HAP-1 (cell line): ENCODE measurements at regions not wholly inside any gene's neighbourhood (a gene's known extent, or its start where the extent isn't known, plus 50 kb on each side); places are given as distances from the start of the nearest gene placed in this dataset.
"Not testable (repeated sequence)": the region's sequence is repeated elsewhere in the genome, so short reads cannot be mapped to it uniquely, and the experiment has no call there.

ENCODE experiments used
- DNase-seq, 2 experiments: peaks; one replicate each; pipeline ENCODE4 v3.0.0-alpha.2; 2016 to 2020; ENCODE audit warnings: low spot score in 2 of 2
- H3K27me3 ChIP-seq: fragments of 250-450 bp; sonication (Bioruptor Pico); 2 replicates; pipeline ENCODE4 v1.5.1; 2020; ENCODE audit warnings: low read depth, mild to moderate bottlenecking, moderate library complexity
- H3K36me3 ChIP-seq: fragments of 250-450 bp; sonication (Bioruptor Pico); replicated peaks from 2 replicates; pipeline ENCODE4 v1.5.1; 2020; ENCODE audit warnings: mild to moderate bottlenecking
- H3K4me1 ChIP-seq: fragments of 250-450 bp; sonication (Bioruptor Pico); 2 replicates; pipeline ENCODE4 v1.5.1; 2020; ENCODE audit warnings: mild to moderate bottlenecking
- H3K4me3 ChIP-seq: fragments of 250-450 bp; sonication (Bioruptor Pico); 2 replicates; pipeline ENCODE4 v1.5.1; 2020; ENCODE audit warnings: mild to moderate bottlenecking, moderate library complexity
- H3K9me3 ChIP-seq: fragments of 250-450 bp; sonication (Bioruptor Pico); 2 replicates; pipeline ENCODE4 v1.5.1; 2020; ENCODE audit warnings: mild to moderate bottlenecking, moderate library complexity
- in situ Hi-C: fragments of 300-500 bp; cut with MboI; formaldehyde crosslinking; loops from 3 replicates; pipeline ENCODE4 v1.14.3; 2020; ENCODE audit warnings: low sequenced_read_pairs, inconsistent platforms, mixed read lengths

GRCh38 chr1:38741341-38741740 lies 118.2 kb downstream of the RRAGC start:
- DNase-seq: no peak
- Histone ChIP-seq H3K36me3 (no peaks in the 10 kb centered on the region), H3K4me3 (no peak overlapping the region), H3K4me1 (no peaks in the 10 kb centered on the region), H3K9me3 (no peaks in the 10 kb centered on the region), H3K27me3 (no peaks in the 10 kb centered on the region)
- in situ Hi-C loops: no loop called here

GRCh38 chr1:38740487-38740886 lies 119.1 kb downstream of the RRAGC start:
- no peaks in the 10 kb centered on the region for H3K36me3 ChIP-seq
- H3K9me3 ChIP-seq: no peaks in the 10 kb centered on the region
- in situ Hi-C loops: no loop called here

GRCh38 chr1:38738207-38738606 lies 121.4 kb downstream of the RRAGC start:
- in situ Hi-C loops: no loop called here
- DNase-seq: no peak

More at GRCh38 chr1:38740487-38740886, 119.1 kb downstream of the RRAGC start:
- Histone ChIP-seq H3K4me3 (no peak overlapping the region), H3K4me1 (no peaks in the 10 kb centered on the region), H3K27me3 (no peaks in the 10 kb centered on the region)
- no peak for DNase-seq

GRCh38 chr1:38736399-38736798 lies 123.2 kb downstream of the RRAGC start:
- Histone ChIP-seq H3K4me3 (no peak overlapping the region), H3K9me3 (no peaks in the 10 kb centered on the region), H3K36me3 (no peaks in the 10 kb centered on the region), H3K27me3 (no peaks in the 10 kb centered on the region), H3K4me1 (peaks cover 20% of the 10 kb centered on the region)
- no peak for DNase-seq
- in situ Hi-C loops: no loop called here

More at GRCh38 chr1:38738207-38738606, 121.4 kb downstream of the RRAGC start:
- Histone ChIP-seq H3K9me3 (no peaks in the 10 kb centered on the region), H3K4me1 (peaks cover 5% of the 10 kb centered on the region; the same call in 1 of the 2 replicates), H3K27me3 (no peaks in the 10 kb centered on the region), H3K4me3 (no peak overlapping the region), H3K36me3 (no peaks in the 10 kb centered on the region)

- Histone ChIP-seq H3K27me3 (no peaks in the 10 kb centered on the region), H3K4me1 (peaks cover 22% of the 10 kb centered on the region), H3K9me3 (no peaks in the 10 kb centered on the region), H3K36me3 (no peaks in the 10 kb centered on the region), H3K4me3 (no peak overlapping the region)
- in situ Hi-C loops: no loop called here
- DNase-seq: no peak
These were observed 123.9 kb downstream of the RRAGC start for GRCh38 chr1:38735651-38736161.

GRCh38 chr1:38733761-38734160 lies 125.8 kb downstream of the RRAGC start:
- Histone ChIP-seq H3K27me3 (no peaks in the 10 kb centered on the region), H3K4me3 (no peak overlapping the region), H3K4me1 (peaks cover 26% of the 10 kb centered on the region), H3K9me3 (no peaks in the 10 kb centered on the region), H3K36me3 (no peaks in the 10 kb centered on the region)
- in situ Hi-C loops: no loop called here
- DNase-seq: no peak

GRCh38 chr1:38730511-38731397 lies 128.8 kb downstream of the RRAGC start:
- in situ Hi-C loops: no loop called here

GRCh38 chr1:38728585-38728908 lies 131.0 kb downstream of the RRAGC start:
- H3K4me1 ChIP-seq: peaks cover 42% of the 10 kb centered on the region
- H3K36me3 ChIP-seq: no peaks in the 10 kb centered on the region
- no peak overlapping the region for H3K4me3 ChIP-seq
- in situ Hi-C loops: no loop called here
- no peaks in the 10 kb centered on the region; the same call in 1 of the 2 replicates for H3K9me3 ChIP-seq
- DNase-seq: peak in 1 of 2 experiments; percentile 11
- no peaks in the 10 kb centered on the region for H3K27me3 ChIP-seq

More at GRCh38 chr1:38730511-38731397, 128.8 kb downstream of the RRAGC start:
- H3K4me3 ChIP-seq: no peak overlapping the region
- H3K4me1 ChIP-seq: peaks cover 44% of the 10 kb centered on the region
- no peaks in the 10 kb centered on the region; the same call in 1 of the 2 replicates for H3K9me3 ChIP-seq
- no peaks in the 10 kb centered on the region for H3K27me3 ChIP-seq
- DNase-seq: no peak
- no peaks in the 10 kb centered on the region for H3K36me3 ChIP-seq

- H3K9me3 ChIP-seq: no peaks in the 10 kb centered on the region; the same call in 1 of the 2 replicates
- H3K4me1 ChIP-seq: peaks cover 36% of the 10 kb centered on the region
- H3K27me3 ChIP-seq: no peaks in the 10 kb centered on the region
- in situ Hi-C loops: no loop called here
- no peaks in the 10 kb centered on the region for H3K36me3 ChIP-seq
- DNase-seq: peak; percentile 80 to 99
- no peak overlapping the region for H3K4me3 ChIP-seq
These were observed 131.6 kb downstream of the RRAGC start for GRCh38 chr1:38727684-38728584.

- H3K4me3 ChIP-seq, in situ Hi-C loops, H3K9me3 ChIP-seq, H3K36me3 ChIP-seq, DNase-seq, H3K27me3 ChIP-seq: not testable (repeated sequence)
- H3K4me1 ChIP-seq: peaks cover 22% of the 10 kb centered on the region
These were observed 134.1 kb downstream of the RRAGC start for GRCh38 chr1:38725321-38725961.

- DNase-seq: no peak
- no peak overlapping the region for H3K4me3 ChIP-seq
- H3K27me3 ChIP-seq: no peaks in the 10 kb centered on the region
- peaks cover 22% of the 10 kb centered on the region for H3K4me1 ChIP-seq
- in situ Hi-C loops: no loop called here
- H3K9me3 ChIP-seq: no peaks in the 10 kb centered on the region; the same call in 1 of the 2 replicates
- H3K36me3 ChIP-seq: no peaks in the 10 kb centered on the region
These were observed 135.1 kb downstream of the RRAGC start for GRCh38 chr1:38724160-38725131.

- no peak overlapping the region for H3K4me3 ChIP-seq
- 0 out of 2 replicates have a peak, but pooled peaks cover 2% of the 10 kb centered on the region for H3K4me1 ChIP-seq
These were observed 137.8 kb downstream of the RRAGC start for GRCh38 chr1:38721816-38722215.

More at GRCh38 chr1:38721816-38722215, 137.8 kb downstream of the RRAGC start:
- H3K36me3 ChIP-seq: no peaks in the 10 kb centered on the region
- in situ Hi-C loops: no loop called here
- no peak for DNase-seq
- H3K27me3 ChIP-seq: no peaks in the 10 kb centered on the region
- no peaks in the 10 kb centered on the region; the same call in 1 of the 2 replicates for H3K9me3 ChIP-seq
